NOMO-1 (cell line): ENCODE measurements at regions not wholly inside any gene's neighbourhood (a gene's known extent, or its start where the extent isn't known, plus 50 kb on each side); places are given as distances from the start of the nearest gene placed in this dataset.
A peak's percentile ranks its signal among the peaks of the same experiment; 100 is the strongest.

ENCODE experiments used
- DNase-seq, 2 experiments: peaks; one replicate each; lab custom pipeline; 2025; ENCODE audit not compliant: unreplicated experiment in 2 of 2; lab: John Stamatoyannopoulos, UW

- DNase-seq, result no peak
These were observed 121.2 kb upstream of the PITRM1 start for GRCh38 chr10:3293581-3294431.

GRCh38 chr10:3292636-3293035, 120.1 kb upstream of the PITRM1 start:
- no peak for DNase-seq

- DNase-seq, result no peak
These were observed 118.0 kb upstream of the PITRM1 start for GRCh38 chr10:3290550-3290949.

GRCh38 chr10:3287572-3288445, 115.2 kb upstream of the PITRM1 start:
- peak in 1 of 2 experiments; percentile 47 for DNase-seq

GRCh38 chr10:3282674-3283017, 110.1 kb upstream of the PITRM1 start:
- DNase-seq, result no peak

- DNase-seq, result no peak
These were observed 109.5 kb upstream of the PITRM1 start for GRCh38 chr10:3281941-3282673.

- no peak for DNase-seq
These were observed 106.2 kb upstream of the PITRM1 start for GRCh38 chr10:3278771-3279170.

GRCh38 chr10:3277566-3277965, 105.0 kb upstream of the PITRM1 start:
- DNase-seq, result no peak

- DNase-seq, result no peak
These were observed 101.8 kb upstream of the PITRM1 start for GRCh38 chr10:3274414-3274813.

- DNase-seq, result no peak
These were observed 101.4 kb upstream of the PITRM1 start for GRCh38 chr10:3273966-3274365.

GRCh38 chr10:3272300-3272699, 99.7 kb upstream of the PITRM1 start:
- DNase-seq, result no peak

GRCh38 chr10:3271354-3272115, 99.0 kb upstream of the PITRM1 start:
- no peak for DNase-seq

- peak in 1 of 2 experiments; percentile 59 for DNase-seq
These were observed 98.2 kb upstream of the PITRM1 start for GRCh38 chr10:3270577-3271316.

GRCh38 chr10:3268025-3268424, 95.4 kb upstream of the PITRM1 start:
- DNase-seq, result no peak

- no peak for DNase-seq
These were observed 92.5 kb upstream of the PITRM1 start for GRCh38 chr10:3265088-3265487.

- peak; percentile 12 to 27 for DNase-seq
These were observed 91.7 kb upstream of the PITRM1 start for GRCh38 chr10:3264161-3264761.

GRCh38 chr10:3263747-3264146, 91.2 kb upstream of the PITRM1 start:
- DNase-seq, result no peak

- DNase-seq, result no peak
These were observed 90.5 kb upstream of the PITRM1 start for GRCh38 chr10:3263082-3263481.

- DNase-seq, result no peak
These were observed 89.3 kb upstream of the PITRM1 start for GRCh38 chr10:3261921-3262320.
